RPMI8226 (cell line): ENCODE measurements at regions not wholly inside any gene's neighbourhood (a gene's known extent, or its start where the extent isn't known, plus 50 kb on each side); places are given as distances from the start of the nearest gene placed in this dataset.
"Not testable (repeated sequence)": the region's sequence is repeated elsewhere in the genome, so short reads cannot be mapped to it uniquely, and the experiment has no call there.

ENCODE experiments used
- DNase-seq: peaks from one replicate; pipeline ENCODE4 v3.0.0-alpha.2; 2015

DNA sequence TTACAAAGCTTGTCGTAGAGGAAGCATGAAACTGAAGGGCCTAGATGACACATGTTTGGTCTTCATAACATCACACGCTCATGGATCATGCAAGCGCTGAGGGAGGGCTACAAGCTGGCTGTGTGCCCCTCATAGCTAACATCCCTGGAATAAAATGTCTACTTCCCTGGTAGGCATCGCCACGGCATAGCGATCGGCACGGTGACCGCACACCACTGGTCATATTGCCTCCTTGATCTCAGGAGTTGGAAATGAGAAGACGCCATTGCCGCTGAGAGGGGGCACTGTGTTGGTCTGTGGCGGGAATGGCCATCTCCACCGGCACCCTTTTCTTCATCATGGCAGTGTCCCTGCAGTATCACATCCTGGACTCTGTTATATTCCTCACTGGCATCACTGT lies 50.1 kb upstream of the TUBA3E start:
- DNase-seq = not testable (repeated sequence)
